ENCODE measurements at regions not wholly inside any gene's neighbourhood (a gene's known extent, or its start where the extent isn't known, plus 50 kb on each side); places are given as distances from the start of the nearest gene placed in this dataset.

- no peaks in the 10 kb centered on the region for H3K36me3 ChIP-seq (ENCODE audit: control insufficient read depth, insufficient read depth, low read length)
- H3K4me2 ChIP-seq (ENCODE audit: extremely low read depth, insufficient read depth, low read length), result no peak overlapping the region
- H3K4me1 ChIP-seq (ENCODE audit: control insufficient read depth, extremely low read depth, insufficient read depth, low read length), result no peaks in the 10 kb centered on the region
- H3K79me2 ChIP-seq (ENCODE audit: control insufficient read depth, insufficient read depth, low read length), result no peaks in the 10 kb centered on the region
- H3K4me3 ChIP-seq (replicated peaks in 1 of 4; ENCODE audit: control extremely low read depth in 1 of 4, insufficient read depth in 1 of 4, low read depth in 3 of 4, low read length in 4 of 4), result no peak overlapping the region
- H3K9ac ChIP-seq (ENCODE audit: insufficient read depth, low read length), result no peak overlapping the region
- no peaks in the 10 kb centered on the region for H3K27me3 ChIP-seq (ENCODE audit: control insufficient read depth, insufficient read depth, low read length)
- no peak overlapping the region for H3K27ac ChIP-seq (ENCODE audit: insufficient read depth, low read length)
- no peaks in the 10 kb centered on the region for H4K20me1 ChIP-seq (ENCODE audit: control insufficient read depth, extremely low read depth, insufficient read depth, low read length)
- no peaks in the 10 kb centered on the region for H3K9me3 ChIP-seq (ENCODE audit: control insufficient read depth, insufficient read depth, low read depth, low read length)
- H2AFZ ChIP-seq (ENCODE audit: low read length), result no peak overlapping the region
- peak in 1 of 2 donors; percentile 53 for DNase-seq (ENCODE audit: low read depth in 2 of 2)
- TF ChIP-seq CTCF (conservative IDR thresholded peaks at IDR 0.05 in 1 of 2, IDR thresholded peaks at IDR 0.05 in 1 of 2; ENCODE audit: low read depth in 1 of 2, low read length in 2 of 2) (no peak), EZH2 (IDR thresholded peaks at IDR 0.05; ENCODE audit: low read length, missing control alignments) (no peak)
Measured at GRCh38 chr4:129218897-129219296, 122.9 kb downstream of the C4orf33 start.

- H3K4me3 ChIP-seq (replicated peaks in 1 of 4; ENCODE audit: control extremely low read depth in 1 of 4, insufficient read depth in 1 of 4, low read depth in 3 of 4, low read length in 4 of 4), result no peak overlapping the region
- H3K36me3 ChIP-seq (ENCODE audit: control insufficient read depth, insufficient read depth, low read length), result no peaks in the 10 kb centered on the region
- H4K20me1 ChIP-seq (ENCODE audit: control insufficient read depth, extremely low read depth, insufficient read depth, low read length), result no peaks in the 10 kb centered on the region
- DNase-seq (ENCODE audit: low read depth in 2 of 2), result no peak
- no peak overlapping the region for H3K9ac ChIP-seq (ENCODE audit: insufficient read depth, low read length)
- H3K4me1 ChIP-seq (ENCODE audit: control insufficient read depth, extremely low read depth, insufficient read depth, low read length), result no peaks in the 10 kb centered on the region
- no peaks in the 10 kb centered on the region for H3K79me2 ChIP-seq (ENCODE audit: control insufficient read depth, insufficient read depth, low read length)
- H3K27me3 ChIP-seq (ENCODE audit: control insufficient read depth, insufficient read depth, low read length), result no peaks in the 10 kb centered on the region
- H2AFZ ChIP-seq (ENCODE audit: low read length), result no peak overlapping the region
- no peak overlapping the region for H3K27ac ChIP-seq (ENCODE audit: insufficient read depth, low read length)
- TF ChIP-seq CTCF (conservative IDR thresholded peaks at IDR 0.05 in 1 of 2, IDR thresholded peaks at IDR 0.05 in 1 of 2; ENCODE audit: low read depth in 1 of 2, low read length in 2 of 2) (no peak), EZH2 (IDR thresholded peaks at IDR 0.05; ENCODE audit: low read length, missing control alignments) (no peak)
- H3K9me3 ChIP-seq (ENCODE audit: control insufficient read depth, insufficient read depth, low read depth, low read length), result no peaks in the 10 kb centered on the region
- H3K4me2 ChIP-seq (ENCODE audit: extremely low read depth, insufficient read depth, low read length), result no peak overlapping the region
Measured at GRCh38 chr4:129220254-129220653, 124.3 kb downstream of the C4orf33 start.

- no peaks in the 10 kb centered on the region for H3K79me2 ChIP-seq (ENCODE audit: control insufficient read depth, insufficient read depth, low read length)
- H3K9me3 ChIP-seq (ENCODE audit: control insufficient read depth, insufficient read depth, low read depth, low read length), result no peaks in the 10 kb centered on the region
- no peak overlapping the region for H3K27ac ChIP-seq (ENCODE audit: insufficient read depth, low read length)
- no peak overlapping the region for H3K9ac ChIP-seq (ENCODE audit: insufficient read depth, low read length)
- DNase-seq (ENCODE audit: low read depth in 2 of 2), result no peak
- TF ChIP-seq EZH2 (IDR thresholded peaks at IDR 0.05; ENCODE audit: low read length, missing control alignments) (no peak), CTCF (conservative IDR thresholded peaks at IDR 0.05 in 1 of 2, IDR thresholded peaks at IDR 0.05 in 1 of 2; ENCODE audit: low read depth in 1 of 2, low read length in 2 of 2) (no peak)
- no peak overlapping the region for H3K4me3 ChIP-seq (replicated peaks in 1 of 4; ENCODE audit: control extremely low read depth in 1 of 4, insufficient read depth in 1 of 4, low read depth in 3 of 4, low read length in 4 of 4)
- H3K36me3 ChIP-seq (ENCODE audit: control insufficient read depth, insufficient read depth, low read length), result no peaks in the 10 kb centered on the region
- H3K4me2 ChIP-seq (ENCODE audit: extremely low read depth, insufficient read depth, low read length), result no peak overlapping the region
- no peaks in the 10 kb centered on the region for H3K4me1 ChIP-seq (ENCODE audit: control insufficient read depth, extremely low read depth, insufficient read depth, low read length)
- no peaks in the 10 kb centered on the region for H3K27me3 ChIP-seq (ENCODE audit: control insufficient read depth, insufficient read depth, low read length)
- no peak overlapping the region for H2AFZ ChIP-seq (ENCODE audit: low read length)
- H4K20me1 ChIP-seq (ENCODE audit: control insufficient read depth, extremely low read depth, insufficient read depth, low read length), result no peaks in the 10 kb centered on the region
Measured at GRCh38 chr4:129223945-129224344, 128.0 kb downstream of the C4orf33 start.

All from fibroblast of lung (primary cell).